OCI-LY7 (cell line): ENCODE measurements at regions not wholly inside any gene's neighbourhood (a gene's known extent, or its start where the extent isn't known, plus 50 kb on each side); places are given as distances from the start of the nearest gene placed in this dataset. TPM values are rescaled to one million over a fixed set of nuclear protein-coding genes. Genes with fewer than 3 reads are reported as not detected.

ENCODE experiments used
- BruUV-seq: library from RNA; stranded (reverse); fragments of 400-500 nt; replicated peaks from 2 replicates; lab custom pipeline; 2021; lab: Mats Ljungman, UMichigan
- CTCF ChIA-PET: fragments of 300-600 bp; sonication (Branson Sonifier 250); formaldehyde crosslinking; loops from one replicate; lab custom pipeline; 2022; ENCODE audit warnings: antibody characterized with exemption; ENCODE audit not compliant: unreplicated experiment; lab: Charles Lee
- POLR2A ChIA-PET: fragments of 300-600 bp; sonication (Branson Sonifier 250); formaldehyde crosslinking; loops from one replicate; lab custom pipeline; 2022; ENCODE audit warnings: antibody characterized with exemption; lab: Charles Lee
- DNase-seq: peaks from one replicate; pipeline ENCODE4 v3.0.0-alpha.2; 2015; ENCODE audit warnings: low spot score
- H2AFZ ChIP-seq: fragments of 200-600 bp; sonication (generic), shearing (Covaris generic); 2 replicates; pipeline ENCODE4 v1.6.1; 2014; ENCODE audit warnings: mild to moderate bottlenecking, antibody characterized with exemption, low read length, moderate library complexity
- H3K27ac ChIP-seq: fragments of 200-600 bp; sonication (generic); 2 replicates; pipeline ENCODE4 v1.5.1; 2014; ENCODE audit warnings: mixed run types, low read depth, mild to moderate bottlenecking, moderate library complexity, low read length, inconsistent platforms; ENCODE audit not compliant: poor library complexity, severe bottlenecking
- H3K36me3 ChIP-seq: fragments of 200-600 bp; sonication (generic); 2 replicates; pipeline ENCODE4 v1.6.1; 2014; ENCODE audit warnings: mild to moderate bottlenecking, antibody characterized with exemption, low read length, moderate library complexity, mixed read lengths; ENCODE audit not compliant: insufficient read depth
- H3K4me1 ChIP-seq: fragments of 200-600 bp; sonication (generic); 2 replicates; pipeline ENCODE4 v1.5.1; 2014; ENCODE audit warnings: mild to moderate bottlenecking, low read length; ENCODE audit not compliant: insufficient read depth, poor library complexity, severe bottlenecking
- H3K4me2 ChIP-seq: fragments of 200-600 bp; sonication (generic); 2 replicates; pipeline ENCODE4 v1.6.1; 2014; ENCODE audit warnings: mild to moderate bottlenecking, low read length
- H3K4me3 ChIP-seq: fragments of 200-600 bp; sonication (generic); 2 replicates; pipeline ENCODE4 v1.5.1; 2014; ENCODE audit warnings: mild to moderate bottlenecking, low read depth, low read length; ENCODE audit not compliant: poor library complexity, severe bottlenecking
- H3K79me2 ChIP-seq: fragments of 200-600 bp; sonication (generic); 2 replicates; pipeline ENCODE4 v1.6.1; 2016; ENCODE audit warnings: low read depth, mild to moderate bottlenecking, low read length, moderate library complexity, mixed read lengths; ENCODE audit not compliant: insufficient read depth
- H3K9me2 ChIP-seq: fragments of 200-600 bp; sonication (generic); 2 replicates; pipeline ENCODE4 v1.6.1; 2016; ENCODE audit warnings: mild to moderate bottlenecking, low read length, mixed read lengths; ENCODE audit not compliant: insufficient read depth
- H3K9me3 ChIP-seq: fragments of 200-600 bp; sonication (generic); 2 replicates; pipeline ENCODE4 v1.6.1; 2014; ENCODE audit warnings: mild to moderate bottlenecking, mixed run types, low read length, mixed read lengths
- H4K20me1 ChIP-seq: fragments of 200-600 bp; sonication (generic); 2 replicates; pipeline ENCODE4 v1.6.1; 2014; ENCODE audit warnings: mild to moderate bottlenecking, antibody characterized with exemption, low read length, moderate library complexity, mixed read lengths; ENCODE audit not compliant: insufficient read depth
- CTCF ChIP-seq: fragments of 200-600 bp; sonication (generic); conservative IDR thresholded peaks from 2 replicates; pipeline ENCODE4 v1.5.1; 2014; ENCODE audit warnings: mild to moderate bottlenecking, antibody characterized with exemption, low read length, moderate library complexity, mixed read lengths
- EZH2phosphoT487 ChIP-seq: fragments of 200-600 bp; sonication (generic); IDR thresholded peaks from 2 replicates; pipeline ENCODE4 v1.6.1; 2018; ENCODE audit warnings: low read depth, borderline replicate concordance, mild to moderate bottlenecking, mixed run types, antibody characterized with exemption, low read length, moderate library complexity, mixed read lengths
- intact Hi-C: fragments of 100-400 bp; cut with micrococcal nuclease; formaldehyde crosslinking; loops from one replicate; pipeline ENCODE4 v1.10.0; 2022; ENCODE audit not compliant: unreplicated experiment
- small RNA-seq: library from RNA; depleted of rRNA; stranded (forward); fragments of <200 nt; gene quantifications from one replicate; pipeline ENCODE3, GENCODE V24; 2014

GRCh38 chr12:41629611-41630010 lies 441.5 kb downstream of the PDZRN4 start:
- H4K20me1 ChIP-seq = no peaks in the 10 kb centered on the region
- intact Hi-C loops = no loop called here
- H3K79me2 ChIP-seq = no peaks in the 10 kb centered on the region
- POLR2A ChIA-PET = interaction anchor here (0.7 kb wide), 1 partner anchor 1641 kb away, joined by 3 read pairs; no protein-coding TSS in a partner anchor
- H3K9me2 ChIP-seq = no peaks in the 10 kb centered on the region
- H3K36me3 ChIP-seq = no peaks in the 10 kb centered on the region
- H3K4me2 ChIP-seq = no peak overlapping the region
- no peak overlapping the region for H3K27ac ChIP-seq
- no TSS peak for BruUV-seq
- DNase-seq = no peak
- H3K9me3 ChIP-seq = no peaks in the 10 kb centered on the region; the same call in 1 of the 2 replicates
- CTCF ChIA-PET = no interaction called here
- H3K4me1 ChIP-seq = no peaks in the 10 kb centered on the region
- no peak overlapping the region for H3K4me3 ChIP-seq
- no peak overlapping the region for H2AFZ ChIP-seq
- TF ChIP-seq EZH2phosphoT487 = no peak
- no peak for TF ChIP-seq CTCF

- H2AFZ ChIP-seq = no peak overlapping the region
- intact Hi-C loops = no loop called here
- H3K4me1 ChIP-seq = no peaks in the 10 kb centered on the region
- H3K27ac ChIP-seq = no peak overlapping the region
- H3K9me3 ChIP-seq = no peaks in the 10 kb centered on the region; the same call in 1 of the 2 replicates
- no peaks in the 10 kb centered on the region for H3K79me2 ChIP-seq
- TF ChIP-seq CTCF (no peak), EZH2phosphoT487 (no peak)
- ChIA-PET CTCF (no interaction called here), POLR2A (interaction anchor here (1.1 kb wide), 1 partner anchor 9 kb away, joined by 3 read pairs; no protein-coding TSS in a partner anchor)
- H3K4me3 ChIP-seq = no peak overlapping the region
- no peak overlapping the region for H3K4me2 ChIP-seq
- H3K36me3 ChIP-seq = no peaks in the 10 kb centered on the region
- no peaks in the 10 kb centered on the region for H3K9me2 ChIP-seq
- DNase-seq = no peak
- no peaks in the 10 kb centered on the region for H4K20me1 ChIP-seq
- BruUV-seq = no TSS peak
Measured at GRCh38 chr12:41627476-41627875, 439.4 kb downstream of the PDZRN4 start.

DNA sequence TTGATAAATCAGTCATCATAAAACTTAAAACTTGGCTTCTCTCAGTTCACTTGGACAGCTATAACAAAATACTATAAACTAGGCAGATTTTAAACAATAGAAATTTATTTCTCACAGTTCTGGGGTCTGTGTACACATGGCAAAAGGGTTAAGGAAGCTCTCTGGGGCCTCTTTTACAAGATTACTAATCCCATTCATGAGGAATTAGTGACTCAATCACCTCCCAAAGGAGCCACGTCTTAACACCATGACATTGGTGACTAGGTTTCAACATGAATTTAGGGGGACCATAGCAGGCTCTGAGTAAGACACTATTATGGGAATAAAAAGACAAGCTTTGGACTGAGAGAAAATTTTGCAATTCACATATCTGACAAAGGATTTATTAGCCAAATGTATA lies 436.5 kb downstream of the PDZRN4 start:
- Histone ChIP-seq H3K9me2 (no peaks in the 10 kb centered on the region), H3K9me3 (no peaks in the 10 kb centered on the region), H4K20me1 (no peaks in the 10 kb centered on the region), H3K4me2 (no peak overlapping the region), H3K27ac (no peak overlapping the region), H3K4me3 (no peak overlapping the region), H2AFZ (no peak overlapping the region), H3K4me1 (no peaks in the 10 kb centered on the region), H3K79me2 (no peaks in the 10 kb centered on the region), H3K36me3 (no peaks in the 10 kb centered on the region)
- TF ChIP-seq EZH2phosphoT487 (no peak), CTCF (no peak)
- ChIA-PET CTCF (no interaction called here), POLR2A (interaction anchor here (0.5 to 1.0 kb wide), 2 partner anchors 157 to 824 kb away, joined by 3 to 4 read pairs; no protein-coding TSS in a partner anchor)
- DNase-seq = no peak
- BruUV-seq = no TSS peak
- intact Hi-C loops = no loop called here

Small RNA genes lying in the stretch of these regions (small RNA-seq; reads per million reads assigned to genes)
- gene RNA5SP360 = not detected
